Peyer's patch (tissue), 4 donors: ENCODE measurements at regions not wholly inside any gene's neighbourhood (a gene's known extent, or its start where the extent isn't known, plus 50 kb on each side); places are given as distances from the start of the nearest gene placed in this dataset.

ENCODE experiments used
- CTCF ChIP-seq, 6 experiments: fragments of 450-650 bp in 4 of 6; fragments of 200-600 bp in 2 of 6; sonication (generic) in 1 of 6; IDR thresholded peaks; one replicate each; pipeline ENCODE4 v1.5.1; 2017 to 2019; ENCODE audit warnings: antibody characterized with exemption in 6 of 6, mild to moderate bottlenecking in 3 of 6, moderate library complexity in 1 of 6
- POLR2A ChIP-seq, 2 donors: fragments of 450-650 bp; IDR thresholded peaks; one replicate each; pipeline ENCODE4 v1.5.1; 2017; ENCODE audit warnings: antibody characterized with exemption in 2 of 2, mild to moderate bottlenecking in 2 of 2, moderate library complexity in 2 of 2

GRCh38 chr9:3698531-3698930 lies 172.7 kb upstream of the RFX3 start:
- TF ChIP-seq CTCF (IDR thresholded peaks at IDR 0.05) (no peak), POLR2A (IDR thresholded peaks at IDR 0.05) (no peak)
